ENCODE measurements at regions not wholly inside any gene's neighbourhood (a gene's known extent, or its start where the extent isn't known, plus 50 kb on each side); places are given as distances from the start of the nearest gene placed in this dataset.

DNA sequence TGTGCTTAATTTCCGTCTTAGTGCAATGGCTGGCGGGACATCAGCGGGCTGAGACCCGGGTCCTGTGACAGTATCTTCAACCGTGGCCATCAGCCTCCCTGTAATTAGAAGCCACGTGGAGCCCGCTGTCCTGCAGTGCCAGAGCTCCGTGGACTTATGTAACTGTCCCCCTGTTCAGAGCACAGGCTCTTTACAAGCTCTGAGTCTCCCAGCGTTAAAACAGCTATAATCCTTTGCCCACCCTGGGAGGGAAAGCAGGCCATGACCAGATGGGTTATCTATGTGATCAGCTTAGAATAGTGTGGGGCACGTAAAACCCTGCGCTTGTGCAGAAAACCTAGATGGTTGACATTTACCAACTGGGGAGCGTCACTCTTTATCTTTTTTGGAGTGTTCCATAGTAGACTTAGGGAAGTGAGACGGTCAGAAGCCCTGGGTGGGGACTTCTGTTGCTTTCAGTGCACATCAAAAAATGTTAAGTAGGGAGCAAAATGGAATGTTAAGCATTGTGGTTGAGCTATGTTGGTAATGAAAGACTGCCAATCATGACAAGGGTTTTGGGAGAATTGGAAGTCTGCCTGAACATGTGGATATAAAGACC, 103.5 kb upstream of the CADM1 start:
- H3K4me2 ChIP-seq (ENCODE audit: low read length) = no peak overlapping the region
- H3K4me3 ChIP-seq (ENCODE audit: low read length) = no peak overlapping the region
- no peaks in the 10 kb centered on the region for H3K79me2 ChIP-seq (replicated peaks; ENCODE audit: insufficient read depth, low read length)
- no peaks in the 10 kb centered on the region for H3K9me3 ChIP-seq (ENCODE audit: low read length)
- H3K9ac ChIP-seq (ENCODE audit: low read length) = no peak overlapping the region
- H3K27ac ChIP-seq (ENCODE audit: low read length) = no peak overlapping the region
- H3K9me2 ChIP-seq (ENCODE audit: insufficient read depth, low read length) = no peaks in the 10 kb centered on the region
- H2AFZ ChIP-seq (ENCODE audit: low read depth, low read length) = no peak overlapping the region
- H4K20me1 ChIP-seq (ENCODE audit: insufficient read depth) = no peaks in the 10 kb centered on the region
- H3K36me3 ChIP-seq (ENCODE audit: insufficient read depth, low read length) = no peaks in the 10 kb centered on the region
- TF ChIP-seq, protein P1, sequence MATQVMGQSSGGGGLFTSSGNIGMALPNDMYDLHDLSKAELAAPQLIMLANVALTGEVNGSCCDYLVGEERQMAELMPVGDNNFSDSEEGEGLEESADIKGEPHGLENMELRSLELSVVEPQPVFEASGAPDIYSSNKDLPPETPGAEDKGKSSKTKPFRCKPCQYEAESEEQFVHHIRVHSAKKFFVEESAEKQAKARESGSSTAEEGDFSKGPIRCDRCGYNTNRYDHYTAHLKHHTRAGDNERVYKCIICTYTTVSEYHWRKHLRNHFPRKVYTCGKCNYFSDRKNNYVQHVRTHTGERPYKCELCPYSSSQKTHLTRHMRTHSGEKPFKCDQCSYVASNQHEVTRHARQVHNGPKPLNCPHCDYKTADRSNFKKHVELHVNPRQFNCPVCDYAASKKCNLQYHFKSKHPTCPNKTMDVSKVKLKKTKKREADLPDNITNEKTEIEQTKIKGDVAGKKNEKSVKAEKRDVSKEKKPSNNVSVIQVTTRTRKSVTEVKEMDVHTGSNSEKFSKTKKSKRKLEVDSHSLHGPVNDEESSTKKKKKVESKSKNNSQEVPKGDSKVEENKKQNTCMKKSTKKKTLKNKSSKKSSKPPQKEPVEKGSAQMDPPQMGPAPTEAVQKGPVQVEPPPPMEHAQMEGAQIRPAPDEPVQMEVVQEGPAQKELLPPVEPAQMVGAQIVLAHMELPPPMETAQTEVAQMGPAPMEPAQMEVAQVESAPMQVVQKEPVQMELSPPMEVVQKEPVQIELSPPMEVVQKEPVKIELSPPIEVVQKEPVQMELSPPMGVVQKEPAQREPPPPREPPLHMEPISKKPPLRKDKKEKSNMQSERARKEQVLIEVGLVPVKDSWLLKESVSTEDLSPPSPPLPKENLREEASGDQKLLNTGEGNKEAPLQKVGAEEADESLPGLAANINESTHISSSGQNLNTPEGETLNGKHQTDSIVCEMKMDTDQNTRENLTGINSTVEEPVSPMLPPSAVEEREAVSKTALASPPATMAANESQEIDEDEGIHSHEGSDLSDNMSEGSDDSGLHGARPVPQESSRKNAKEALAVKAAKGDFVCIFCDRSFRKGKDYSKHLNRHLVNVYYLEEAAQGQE (IDR thresholded peaks at IDR 0.05; ENCODE audit: borderline replicate concordance) = no peak
- TF ChIP-seq MXI1 (conservative IDR thresholded peaks at IDR 0.05; ENCODE audit: poor library complexity, severe bottlenecking) (no peak), POLR2AphosphoS5 (IDR thresholded peaks at IDR 0.05) (no peak), SMC3 (conservative IDR thresholded peaks at IDR 0.05; ENCODE audit: poor library complexity) (no peak), EP300 (conservative IDR thresholded peaks at IDR 0.05; ENCODE audit: poor library complexity, severe bottlenecking) (no peak), RAD21 (conservative IDR thresholded peaks at IDR 0.05) (no peak), EZH2 (IDR thresholded peaks at IDR 0.05; ENCODE audit: borderline replicate concordance, insufficient read depth, low read length, poor library complexity, severe bottlenecking) (no peak), TAF1 (IDR thresholded peaks at IDR 0.05; ENCODE audit: low read depth) (no peak)
- TF ChIP-seq, protein P2, sequence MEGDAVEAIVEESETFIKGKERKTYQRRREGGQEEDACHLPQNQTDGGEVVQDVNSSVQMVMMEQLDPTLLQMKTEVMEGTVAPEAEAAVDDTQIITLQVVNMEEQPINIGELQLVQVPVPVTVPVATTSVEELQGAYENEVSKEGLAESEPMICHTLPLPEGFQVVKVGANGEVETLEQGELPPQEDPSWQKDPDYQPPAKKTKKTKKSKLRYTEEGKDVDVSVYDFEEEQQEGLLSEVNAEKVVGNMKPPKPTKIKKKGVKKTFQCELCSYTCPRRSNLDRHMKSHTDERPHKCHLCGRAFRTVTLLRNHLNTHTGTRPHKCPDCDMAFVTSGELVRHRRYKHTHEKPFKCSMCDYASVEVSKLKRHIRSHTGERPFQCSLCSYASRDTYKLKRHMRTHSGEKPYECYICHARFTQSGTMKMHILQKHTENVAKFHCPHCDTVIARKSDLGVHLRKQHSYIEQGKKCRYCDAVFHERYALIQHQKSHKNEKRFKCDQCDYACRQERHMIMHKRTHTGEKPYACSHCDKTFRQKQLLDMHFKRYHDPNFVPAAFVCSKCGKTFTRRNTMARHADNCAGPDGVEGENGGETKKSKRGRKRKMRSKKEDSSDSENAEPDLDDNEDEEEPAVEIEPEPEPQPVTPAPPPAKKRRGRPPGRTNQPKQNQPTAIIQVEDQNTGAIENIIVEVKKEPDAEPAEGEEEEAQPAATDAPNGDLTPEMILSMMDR (IDR thresholded peaks at IDR 0.05; ENCODE audit: poor library complexity, severe bottlenecking) = no peak
- no peaks in the 10 kb centered on the region for H3K27me3 ChIP-seq (ENCODE audit: insufficient read depth, low read depth, low read length)
- H3F3A ChIP-seq (ENCODE audit: insufficient read depth, low read length, poor library complexity, severe bottlenecking) = no peaks in the 10 kb centered on the region

DNA sequence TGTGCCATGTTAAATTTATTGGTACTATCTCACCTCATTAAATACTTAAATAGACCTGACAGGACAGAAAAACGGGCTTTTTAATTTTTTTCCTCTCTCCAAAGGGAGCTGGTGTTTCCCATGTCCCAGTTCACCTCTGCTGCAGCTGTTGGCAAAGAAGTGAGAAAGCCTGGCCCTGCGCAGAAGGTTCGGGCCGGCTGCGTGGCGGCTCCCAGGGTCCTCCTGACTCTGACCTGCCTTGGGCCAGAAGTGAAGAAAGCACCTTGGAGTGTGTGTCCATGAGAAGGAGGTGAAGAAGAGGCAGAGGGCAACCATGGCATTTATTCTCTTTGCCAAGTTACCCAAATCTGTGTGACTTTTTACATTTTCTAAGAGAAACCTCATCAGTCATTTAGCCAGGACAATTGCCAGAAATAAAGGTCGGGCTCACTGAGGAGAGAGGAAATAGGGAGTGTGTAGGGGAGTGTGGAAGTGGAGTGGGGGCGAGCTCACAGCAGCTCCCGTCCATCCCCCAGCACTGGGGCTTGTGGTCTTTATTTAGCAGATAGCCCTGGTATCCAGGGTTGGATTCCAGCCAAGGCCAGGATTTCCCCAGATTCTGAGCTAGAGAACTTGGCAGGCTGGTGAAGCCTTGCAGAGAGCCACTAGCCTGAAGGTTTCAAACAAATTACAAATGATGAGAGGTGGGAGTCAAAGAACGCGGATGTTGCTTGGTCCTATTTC, 102.4 kb upstream of the CADM1 start:
- Histone ChIP-seq H3K9me3 (ENCODE audit: low read length) (no peaks in the 10 kb centered on the region), H3K79me2 (replicated peaks; ENCODE audit: insufficient read depth, low read length) (no peaks in the 10 kb centered on the region), H4K20me1 (ENCODE audit: insufficient read depth) (no peaks in the 10 kb centered on the region), H3K9ac (ENCODE audit: low read length) (no peak overlapping the region), H3K9me2 (ENCODE audit: insufficient read depth, low read length) (no peaks in the 10 kb centered on the region), H3K27me3 (ENCODE audit: insufficient read depth, low read depth, low read length) (no peaks in the 10 kb centered on the region), H3F3A (ENCODE audit: insufficient read depth, low read length, poor library complexity, severe bottlenecking) (no peaks in the 10 kb centered on the region), H3K4me2 (ENCODE audit: low read length) (no peak overlapping the region), H3K4me3 (ENCODE audit: low read length) (no peak overlapping the region), H3K36me3 (ENCODE audit: insufficient read depth, low read length) (no peaks in the 10 kb centered on the region), H2AFZ (ENCODE audit: low read depth, low read length) (no peak overlapping the region), H3K27ac (ENCODE audit: low read length) (no peak overlapping the region)
- TF ChIP-seq RAD21 (conservative IDR thresholded peaks at IDR 0.05) (no peak), EP300 (conservative IDR thresholded peaks at IDR 0.05; ENCODE audit: poor library complexity, severe bottlenecking) (no peak), MXI1 (conservative IDR thresholded peaks at IDR 0.05; ENCODE audit: poor library complexity, severe bottlenecking) (no peak), SMC3 (conservative IDR thresholded peaks at IDR 0.05; ENCODE audit: poor library complexity) (no peak), POLR2AphosphoS5 (IDR thresholded peaks at IDR 0.05) (no peak), EZH2 (IDR thresholded peaks at IDR 0.05; ENCODE audit: borderline replicate concordance, insufficient read depth, low read length, poor library complexity, severe bottlenecking) (no peak), TAF1 (IDR thresholded peaks at IDR 0.05; ENCODE audit: low read depth) (no peak)
- TF ChIP-seq, protein P2 (IDR thresholded peaks at IDR 0.05; ENCODE audit: poor library complexity, severe bottlenecking) = no peak
- TF ChIP-seq, protein P1 (IDR thresholded peaks at IDR 0.05; ENCODE audit: borderline replicate concordance) = no peak

Data from neural cell (in vitro differentiated cells).